BJ (cell line): ENCODE measurements at regions not wholly inside any gene's neighbourhood (a gene's known extent, or its start where the extent isn't known, plus 50 kb on each side); places are given as distances from the start of the nearest gene placed in this dataset.

ENCODE experiments used
- CTCF ChIA-PET: fragments of 350-600 bp; formaldehyde crosslinking; extraction: SDS; loops from one replicate; lab custom pipeline; 2021; ENCODE audit warnings: antibody characterized with exemption, inconsistent platforms; lab: Yijun Ruan, JAX
- POLR2A ChIA-PET: fragments of 300-600 bp; sonication (Branson Sonifier 250); formaldehyde crosslinking; extraction: SDS; loops from one replicate; lab custom pipeline; 2021; ENCODE audit warnings: antibody characterized with exemption; lab: Charles Lee
- DNase-seq: peaks from one replicate; pipeline ENCODE4 v3.0.0-alpha.2; 2011; ENCODE audit warnings: low read depth
- H3K27me3 ChIP-seq: 2 replicates; pipeline ENCODE4 v1.6.0; 2011; ENCODE audit warnings: low read length; ENCODE audit not compliant: control insufficient read depth, insufficient read depth
- H3K36me3 ChIP-seq: 2 replicates; pipeline ENCODE4 v1.5.1; 2011; ENCODE audit warnings: low read length; ENCODE audit not compliant: control insufficient read depth, insufficient read depth
- H3K4me3 ChIP-seq: 2 replicates; pipeline ENCODE4 v1.5.1; 2011; ENCODE audit warnings: low read depth, mild to moderate bottlenecking, control low read depth, low read length
- TF ChIP-seq, protein P1 (sequence below): IDR thresholded peaks from 2 replicates; pipeline ENCODE4 v1.5.1; 2011; ENCODE audit warnings: low read depth, mild to moderate bottlenecking, control low read depth, inconsistent platforms, low read length, moderate library complexity; ENCODE audit not compliant: insufficient read depth

DNA sequence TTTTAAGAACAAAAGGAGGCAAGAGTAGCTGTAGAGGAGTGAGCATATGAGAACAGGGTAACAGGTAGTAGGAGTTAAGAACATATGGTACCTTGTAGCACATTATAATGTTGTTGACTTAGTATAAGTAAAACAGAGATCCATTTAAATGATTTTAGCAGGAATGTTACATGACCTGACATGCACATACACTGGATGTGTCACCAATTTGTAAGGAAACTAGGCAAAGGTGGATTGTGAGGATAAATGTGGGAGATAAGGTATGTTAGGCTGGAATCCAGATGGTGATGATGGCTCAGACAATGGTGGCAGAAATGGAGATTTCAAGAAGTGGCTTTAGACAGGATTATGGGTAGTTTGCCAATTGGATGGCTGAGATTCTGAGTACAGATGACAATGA is 443.1 kb upstream of the DAB2 start:
- TF ChIP-seq, protein P1, sequence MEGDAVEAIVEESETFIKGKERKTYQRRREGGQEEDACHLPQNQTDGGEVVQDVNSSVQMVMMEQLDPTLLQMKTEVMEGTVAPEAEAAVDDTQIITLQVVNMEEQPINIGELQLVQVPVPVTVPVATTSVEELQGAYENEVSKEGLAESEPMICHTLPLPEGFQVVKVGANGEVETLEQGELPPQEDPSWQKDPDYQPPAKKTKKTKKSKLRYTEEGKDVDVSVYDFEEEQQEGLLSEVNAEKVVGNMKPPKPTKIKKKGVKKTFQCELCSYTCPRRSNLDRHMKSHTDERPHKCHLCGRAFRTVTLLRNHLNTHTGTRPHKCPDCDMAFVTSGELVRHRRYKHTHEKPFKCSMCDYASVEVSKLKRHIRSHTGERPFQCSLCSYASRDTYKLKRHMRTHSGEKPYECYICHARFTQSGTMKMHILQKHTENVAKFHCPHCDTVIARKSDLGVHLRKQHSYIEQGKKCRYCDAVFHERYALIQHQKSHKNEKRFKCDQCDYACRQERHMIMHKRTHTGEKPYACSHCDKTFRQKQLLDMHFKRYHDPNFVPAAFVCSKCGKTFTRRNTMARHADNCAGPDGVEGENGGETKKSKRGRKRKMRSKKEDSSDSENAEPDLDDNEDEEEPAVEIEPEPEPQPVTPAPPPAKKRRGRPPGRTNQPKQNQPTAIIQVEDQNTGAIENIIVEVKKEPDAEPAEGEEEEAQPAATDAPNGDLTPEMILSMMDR = no peak
- H3K36me3 ChIP-seq = no peaks in the 10 kb centered on the region
- H3K27me3 ChIP-seq = no peaks in the 10 kb centered on the region
- CTCF ChIA-PET = no interaction called here
- H3K4me3 ChIP-seq = no peak overlapping the region
- DNase-seq = no peak
- POLR2A ChIA-PET = no interaction called here

DNA sequence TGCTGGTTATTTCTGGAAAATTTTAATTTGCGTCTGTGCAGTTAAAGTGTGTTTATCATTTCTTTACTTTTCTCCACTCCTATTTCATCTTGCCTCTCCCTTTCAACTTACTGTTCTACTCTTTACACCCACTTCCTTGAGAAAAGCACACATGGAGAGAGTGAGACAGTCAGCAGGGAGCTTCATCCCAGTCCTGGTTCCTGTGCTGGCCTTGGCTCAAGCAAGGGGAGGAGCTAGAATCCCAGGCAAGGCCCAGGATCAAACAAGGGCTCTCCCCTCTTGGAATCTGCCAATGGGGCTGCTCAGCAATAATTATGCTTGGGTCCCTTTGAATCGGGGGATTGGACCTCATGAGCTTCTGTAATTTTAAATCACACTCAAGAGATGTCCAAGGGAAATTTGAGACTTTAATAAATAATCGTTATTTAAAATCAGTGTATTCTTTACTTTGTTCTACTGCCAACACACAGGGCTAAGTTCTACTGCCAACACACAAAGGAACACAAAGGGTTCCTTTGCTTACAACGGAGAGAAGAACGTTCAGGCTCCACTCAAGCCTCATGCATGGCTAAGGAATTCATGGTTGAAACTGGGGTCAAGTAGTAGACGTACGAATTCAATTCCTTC is 439.3 kb upstream of the DAB2 start:
- CTCF ChIA-PET = no interaction called here
- DNase-seq = no peak

DNA sequence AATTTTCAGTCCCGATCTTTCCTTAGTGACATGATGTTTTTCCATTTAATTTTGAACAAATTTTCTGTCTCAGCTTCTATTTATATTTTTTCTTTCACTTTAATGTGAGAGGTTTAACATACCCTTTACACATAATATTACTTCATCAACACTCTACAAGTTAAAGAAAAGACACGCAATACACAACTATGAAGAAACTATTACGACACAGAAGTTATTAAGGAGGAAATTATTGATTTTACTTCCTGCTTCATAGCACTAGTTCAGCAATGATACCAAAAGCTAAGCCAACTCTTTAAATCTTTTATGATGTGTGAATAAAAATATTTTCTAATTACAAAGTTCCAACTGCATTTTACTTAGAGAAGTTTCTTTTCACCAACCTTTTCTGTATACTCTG is 432.3 kb upstream of the DAB2 start:
- no peak for DNase-seq
- ChIA-PET CTCF (no interaction called here), POLR2A (no interaction called here)
- TF ChIP-seq, protein P1 = no peak
- no peak overlapping the region for H3K4me3 ChIP-seq
- no peaks in the 10 kb centered on the region for H3K27me3 ChIP-seq
- H3K36me3 ChIP-seq = no peaks in the 10 kb centered on the region

More for the DNA sequence above, 439.3 kb upstream of the DAB2 start:
- Histone ChIP-seq H3K27me3 (no peaks in the 10 kb centered on the region), H3K36me3 (no peaks in the 10 kb centered on the region), H3K4me3 (no peak overlapping the region)
- POLR2A ChIA-PET = no interaction called here
- TF ChIP-seq, protein P1 = no peak

DNA sequence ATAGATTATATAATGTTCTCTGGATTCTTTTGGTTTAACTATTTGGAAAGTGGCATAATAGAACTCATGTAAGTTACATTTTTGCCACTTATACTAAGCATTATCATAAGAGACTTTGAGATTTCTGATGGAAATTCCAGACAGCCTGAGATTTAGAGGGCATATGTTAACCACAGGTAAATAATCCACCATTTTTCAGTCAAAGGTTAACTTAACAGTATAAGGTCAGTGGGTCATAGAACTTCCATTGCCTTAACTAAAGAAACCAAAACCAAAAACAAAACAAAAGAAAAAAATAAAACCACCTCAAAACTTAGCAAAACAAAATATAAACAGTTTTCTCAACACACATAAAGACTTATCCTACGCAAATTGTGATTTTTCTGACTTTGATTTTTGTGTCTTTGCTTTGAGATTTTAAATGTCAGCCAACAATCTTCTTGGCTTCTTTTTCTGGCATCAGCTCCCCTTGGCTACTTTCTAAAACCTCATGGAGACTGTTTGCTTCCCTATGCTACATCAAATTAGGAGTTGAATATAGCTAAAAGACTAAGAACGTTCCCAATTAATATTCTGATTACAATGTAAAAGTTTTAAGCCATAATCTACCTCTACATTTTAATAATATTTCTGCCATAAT is 430.1 kb upstream of the DAB2 start:
- no peaks in the 10 kb centered on the region for H3K36me3 ChIP-seq
- POLR2A ChIA-PET = no interaction called here
- CTCF ChIA-PET = no interaction called here
- no peak overlapping the region for H3K4me3 ChIP-seq
- H3K27me3 ChIP-seq = no peaks in the 10 kb centered on the region
- no peak for DNase-seq
- TF ChIP-seq, protein P1 = no peak

DNA sequence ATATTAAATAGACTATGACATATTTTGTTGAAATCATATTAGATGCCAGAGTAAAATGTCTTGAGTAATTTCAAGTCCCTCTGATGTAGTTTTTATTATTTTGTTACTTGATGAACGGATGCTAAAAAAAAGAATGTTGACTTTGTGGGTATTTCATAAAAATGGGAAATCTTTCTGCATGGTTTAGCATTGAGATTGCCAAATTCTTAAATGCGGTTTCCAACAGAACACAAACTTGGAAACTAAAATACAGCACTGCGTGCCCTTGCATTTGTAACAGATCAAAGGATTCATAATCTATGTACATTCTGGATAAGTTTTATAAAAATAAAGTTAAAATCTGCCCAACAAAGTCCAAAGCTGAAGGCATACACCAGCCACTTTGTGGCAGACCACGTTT is 425.5 kb upstream of the DAB2 start:
- DNase-seq = no peak
- CTCF ChIA-PET = no interaction called here
- H3K36me3 ChIP-seq = no peaks in the 10 kb centered on the region
- TF ChIP-seq, protein P1 = no peak
- POLR2A ChIA-PET = no interaction called here
- no peak overlapping the region for H3K4me3 ChIP-seq
- H3K27me3 ChIP-seq = peaks cover 2% of the 10 kb centered on the region; the same call in 1 of the 2 replicates
